Keratinocyte (primary cell): ENCODE measurements at regions not wholly inside any gene's neighbourhood (a gene's known extent, or its start where the extent isn't known, plus 50 kb on each side); places are given as distances from the start of the nearest gene placed in this dataset.

Source experiments
- DNase-seq: peaks from one replicate; pipeline ENCODE4 v3.0.0-alpha.2; 2011; ENCODE audit warnings: low read depth, missing footprints, low spot score
- FAIRE-seq: peaks from 2 replicates; lab custom pipeline; 2011; peaks lifted over from hg19 to GRCh38; lab: Jason Lieb, UNC
- H2AFZ ChIP-seq: 2 replicates; pipeline ENCODE4 v1.6.0; 2012; ENCODE audit warnings: low read length, control low read depth, inconsistent platforms; ENCODE audit not compliant: control insufficient read depth
- H3K27ac ChIP-seq: 2 replicates; pipeline ENCODE4 v1.5.1; 2011; ENCODE audit warnings: low read length; ENCODE audit not compliant: control insufficient read depth, insufficient read depth
- H3K27me3 ChIP-seq: 3 replicates; pipeline ENCODE4 v1.6.0; 2011; ENCODE audit warnings: low read length; ENCODE audit not compliant: control insufficient read depth, insufficient read depth; ENCODE audit errors: extremely low read depth
- H3K36me3 ChIP-seq, 2 experiments: 2 replicates in 1 of 2; 3 replicates in 1 of 2; pipeline ENCODE4 v1.5.1; 2011; ENCODE audit warnings: low read length in 2 of 2, mild to moderate bottlenecking in 1 of 2; ENCODE audit not compliant: control insufficient read depth in 2 of 2, insufficient read depth in 2 of 2; ENCODE audit errors: extremely low read depth in 1 of 2
- H3K4me1 ChIP-seq: 3 replicates; pipeline ENCODE4 v1.5.1; 2011; ENCODE audit warnings: low read length; ENCODE audit not compliant: control insufficient read depth, insufficient read depth; ENCODE audit errors: extremely low read depth
- H3K4me2 ChIP-seq: 3 replicates; pipeline ENCODE4 v1.6.0; 2011; ENCODE audit warnings: low read depth, low read length; ENCODE audit not compliant: control insufficient read depth, insufficient read depth; ENCODE audit errors: extremely low read depth
- H3K4me3 ChIP-seq, 3 experiments: fragments of 200-600 bp in 1 of 3; sonication (generic) in 1 of 3; 2 replicates in 2 of 3; 3 replicates in 1 of 3; pipeline ENCODE4 v1.5.1; 2011 to 2016; ENCODE audit warnings: low read length in 3 of 3, mild to moderate bottlenecking in 3 of 3, control low read depth in 2 of 3, inconsistent platforms in 1 of 3, low read depth in 1 of 3, mixed read lengths in 1 of 3, mixed run types in 1 of 3, moderate library complexity in 1 of 3; ENCODE audit not compliant: control insufficient read depth in 2 of 3, insufficient read depth in 2 of 3; ENCODE audit errors: extremely low read depth in 1 of 3
- H3K79me2 ChIP-seq: 2 replicates; pipeline ENCODE4 v1.6.0; 2012; ENCODE audit warnings: low read length; ENCODE audit not compliant: control insufficient read depth, insufficient read depth
- H3K9ac ChIP-seq: 3 replicates; pipeline ENCODE4 v1.6.0; 2011; ENCODE audit warnings: low read length; ENCODE audit not compliant: control insufficient read depth, insufficient read depth; ENCODE audit errors: extremely low read depth
- H3K9me1 ChIP-seq: 3 replicates; pipeline ENCODE4 v1.6.0; 2011; ENCODE audit warnings: low read length; ENCODE audit not compliant: control insufficient read depth, insufficient read depth; ENCODE audit errors: extremely low read depth
- H3K9me3 ChIP-seq: 2 replicates; pipeline ENCODE4 v1.5.1; 2012; ENCODE audit warnings: low read depth, low read length; ENCODE audit not compliant: control insufficient read depth
- H4K20me1 ChIP-seq: 3 replicates; pipeline ENCODE4 v1.6.0; 2011; ENCODE audit warnings: low read length; ENCODE audit not compliant: control insufficient read depth, insufficient read depth; ENCODE audit errors: extremely low read depth
- EZH2 ChIP-seq: IDR thresholded peaks from one replicate; pipeline ENCODE4 v1.6.1; 2012; ENCODE audit warnings: inconsistent platforms, mild to moderate bottlenecking, low read length, moderate library complexity
- dilution Hi-C: fragments of 300-500 bp; cut with MboI; formaldehyde crosslinking; loops from one replicate; pipeline ENCODE4 v1.7.0; 2020; ENCODE audit warnings: low sequenced_read_pairs; ENCODE audit not compliant: extremely low pct_ligation_motif_present
- TF ChIP-seq, protein P1 (sequence below), 3 experiments: IDR thresholded peaks in 1 of 3; conservative IDR thresholded peaks in 1 of 3; optimal IDR thresholded peaks in 1 of 3; 2 replicates in 2 of 3; 3 replicates in 1 of 3; pipeline versions ENCODE3 to v1.5.1; 2011; ENCODE audit warnings: low read length in 3 of 3, mild to moderate bottlenecking in 3 of 3, moderate library complexity in 2 of 3, control low read depth in 1 of 3, inconsistent platforms in 1 of 3; ENCODE audit not compliant: insufficient read depth in 2 of 3; ENCODE audit errors: extremely low read depth in 1 of 3

DNA sequence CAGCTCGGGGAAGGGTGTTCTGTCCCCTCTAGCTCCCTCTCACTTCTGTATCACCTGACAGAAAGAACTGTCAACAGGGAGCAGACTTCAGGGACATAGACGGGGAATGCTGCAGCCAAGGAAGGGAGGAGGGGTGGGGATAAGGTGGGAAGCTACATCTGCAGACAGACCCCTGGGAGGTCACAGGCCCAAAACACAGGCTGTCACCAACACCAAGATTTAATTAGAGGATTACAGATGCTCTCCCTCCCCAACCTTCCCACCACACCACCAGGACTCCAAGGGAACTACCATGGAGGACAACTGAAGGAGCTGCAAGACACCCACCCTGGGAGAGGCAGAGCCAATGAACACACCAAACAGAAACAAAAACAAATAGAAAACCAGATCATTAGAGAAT lies 425.2 kb upstream of the VSTM2A start:
- Histone ChIP-seq H2AFZ (no peak overlapping the region), H3K4me3 (no peak overlapping the region), H3K4me2 (no peak overlapping the region), H3K4me1 (no peaks in the 10 kb centered on the region), H3K9me1 (no peaks in the 10 kb centered on the region), H3K9ac (no peak overlapping the region), H3K36me3 (no peaks in the 10 kb centered on the region), H3K9me3 (no peaks in the 10 kb centered on the region), H3K27me3 (no peaks in the 10 kb centered on the region), H4K20me1 (no peaks in the 10 kb centered on the region), H3K27ac (no peak overlapping the region), H3K79me2 (no peaks in the 10 kb centered on the region)
- FAIRE-seq, result no peak
- dilution Hi-C loops, result no loop called here
- DNase-seq, result no peak
- TF ChIP-seq, protein P1, sequence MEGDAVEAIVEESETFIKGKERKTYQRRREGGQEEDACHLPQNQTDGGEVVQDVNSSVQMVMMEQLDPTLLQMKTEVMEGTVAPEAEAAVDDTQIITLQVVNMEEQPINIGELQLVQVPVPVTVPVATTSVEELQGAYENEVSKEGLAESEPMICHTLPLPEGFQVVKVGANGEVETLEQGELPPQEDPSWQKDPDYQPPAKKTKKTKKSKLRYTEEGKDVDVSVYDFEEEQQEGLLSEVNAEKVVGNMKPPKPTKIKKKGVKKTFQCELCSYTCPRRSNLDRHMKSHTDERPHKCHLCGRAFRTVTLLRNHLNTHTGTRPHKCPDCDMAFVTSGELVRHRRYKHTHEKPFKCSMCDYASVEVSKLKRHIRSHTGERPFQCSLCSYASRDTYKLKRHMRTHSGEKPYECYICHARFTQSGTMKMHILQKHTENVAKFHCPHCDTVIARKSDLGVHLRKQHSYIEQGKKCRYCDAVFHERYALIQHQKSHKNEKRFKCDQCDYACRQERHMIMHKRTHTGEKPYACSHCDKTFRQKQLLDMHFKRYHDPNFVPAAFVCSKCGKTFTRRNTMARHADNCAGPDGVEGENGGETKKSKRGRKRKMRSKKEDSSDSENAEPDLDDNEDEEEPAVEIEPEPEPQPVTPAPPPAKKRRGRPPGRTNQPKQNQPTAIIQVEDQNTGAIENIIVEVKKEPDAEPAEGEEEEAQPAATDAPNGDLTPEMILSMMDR (optimal IDR thresholded peaks at IDR 0.05 in 1 of 3, IDR thresholded peaks at IDR 0.05 in 1 of 3, conservative IDR thresholded peaks at IDR 0.05 in 1 of 3; ENCODE audit: extremely low read depth in 1 of 3, insufficient read depth in 2 of 3, low read length in 3 of 3), result no peak
- TF ChIP-seq EZH2, result no peak

GRCh38 chr7:54129035-54129434 lies 413.1 kb upstream of the VSTM2A start:
- FAIRE-seq (no peak), DNase-seq (no peak)
- no peaks in the 10 kb centered on the region for H3K9me1 ChIP-seq
- H3K9ac ChIP-seq, result no peak overlapping the region
- no peak overlapping the region for H3K4me2 ChIP-seq
- H4K20me1 ChIP-seq, result no peaks in the 10 kb centered on the region
- no peaks in the 10 kb centered on the region for H3K9me3 ChIP-seq
- no peak overlapping the region for H3K27ac ChIP-seq
- H3K36me3 ChIP-seq, result no peaks in the 10 kb centered on the region
- no peaks in the 10 kb centered on the region for H3K4me1 ChIP-seq
- H3K27me3 ChIP-seq, result no peaks in the 10 kb centered on the region
- H2AFZ ChIP-seq, result no peak overlapping the region
- no peak overlapping the region for H3K4me3 ChIP-seq
- no peak for TF ChIP-seq EZH2
- TF ChIP-seq, protein P1 (optimal IDR thresholded peaks at IDR 0.05 in 1 of 3, IDR thresholded peaks at IDR 0.05 in 1 of 3, conservative IDR thresholded peaks at IDR 0.05 in 1 of 3; ENCODE audit: extremely low read depth in 1 of 3, insufficient read depth in 2 of 3, low read length in 3 of 3), result no peak
- dilution Hi-C loops, result no loop called here
- H3K79me2 ChIP-seq, result no peaks in the 10 kb centered on the region
